PC-3 (cell line): ENCODE measurements at regions not wholly inside any gene's neighbourhood (a gene's known extent, or its start where the extent isn't known, plus 50 kb on each side); places are given as distances from the start of the nearest gene placed in this dataset.
A peak's percentile ranks its signal among the peaks of the same experiment; 100 is the strongest.

ENCODE experiments used
- ATAC-seq: fragments of 200-7000 bp; cut with Tn5 transposase; 2 replicates; pipeline ENCODE4 v1.9.1; 2020; ENCODE audit warnings: mild to moderate bottlenecking, moderate library complexity
- BruUV-seq: library from RNA; stranded (reverse); fragments of 400-500 nt; replicated peaks from 2 replicates; lab custom pipeline; 2021; lab: Mats Ljungman, UMichigan
- CTCF ChIA-PET: fragments of 300-600 bp; sonication (Branson Sonifier 250); formaldehyde crosslinking; loops from one replicate; lab custom pipeline; 2022; ENCODE audit warnings: antibody characterized with exemption; lab: Charles Lee
- POLR2A ChIA-PET: fragments of 300-600 bp; sonication (Branson Sonifier 250); formaldehyde crosslinking; loops from one replicate; lab custom pipeline; 2022; ENCODE audit warnings: antibody characterized with exemption; ENCODE audit not compliant: unreplicated experiment; lab: Charles Lee
- DNase-seq: peaks from one replicate; pipeline ENCODE4 v3.0.0-alpha.2; 2015
- H2AFZ ChIP-seq: fragments of 300-600 bp; sonication (generic); 2 replicates; pipeline ENCODE4 v1.6.0; 2016; ENCODE audit warnings: antibody characterized with exemption, low read length
- H3F3A ChIP-seq: fragments of 300-600 bp; sonication (generic); one replicate; pipeline ENCODE4 v1.6.0; 2017; ENCODE audit warnings: antibody characterized with exemption, low read length, control low read depth, mild to moderate bottlenecking; ENCODE audit not compliant: unreplicated experiment
- H3K27ac ChIP-seq: fragments of 300-600 bp; sonication (generic); 2 replicates; pipeline ENCODE4 v1.5.1; 2016; ENCODE audit warnings: mild to moderate bottlenecking, low read length
- H3K27me3 ChIP-seq: fragments of 300-600 bp; sonication (generic); 2 replicates; pipeline ENCODE4 v1.6.1; 2016; ENCODE audit warnings: low read length, mixed read lengths
- H3K36me3 ChIP-seq: fragments of 300-600 bp; sonication (generic); 2 replicates; pipeline ENCODE4 v1.6.1; 2016; ENCODE audit warnings: low read depth, mixed run types, low read length, mixed read lengths
- H3K4me1 ChIP-seq: fragments of 300-600 bp; sonication (generic); 2 replicates; pipeline ENCODE4 v1.5.1; 2016; ENCODE audit warnings: low read length; ENCODE audit not compliant: insufficient read depth
- H3K4me2 ChIP-seq: fragments of 300-600 bp; sonication (generic); 2 replicates; pipeline ENCODE4 v1.6.0; 2016; ENCODE audit warnings: low read length
- H3K4me3 ChIP-seq: fragments of 300-600 bp; sonication (generic); 2 replicates; pipeline ENCODE4 v1.5.1; 2016; ENCODE audit warnings: mild to moderate bottlenecking, low read length, mixed read lengths
- H3K79me2 ChIP-seq: fragments of 300-600 bp; sonication (generic); 2 replicates; pipeline ENCODE4 v1.6.1; 2017; ENCODE audit warnings: low read length, mixed read lengths
- H3K9ac ChIP-seq: fragments of 300-600 bp; sonication (generic); 2 replicates; pipeline ENCODE4 v1.6.0; 2016; ENCODE audit warnings: mild to moderate bottlenecking, low read length
- H3K9me2 ChIP-seq: fragments of 300-600 bp; sonication (generic); replicated peaks from 2 replicates; pipeline ENCODE4 v1.6.1; 2016; ENCODE audit warnings: mixed run types, low read length, mixed read lengths
- H3K9me3 ChIP-seq: fragments of 300-600 bp; sonication (generic); 2 replicates; pipeline ENCODE4 v1.6.1; 2016; ENCODE audit warnings: low read length, mixed read lengths
- H4K20me1 ChIP-seq: fragments of 300-600 bp; sonication (generic); 2 replicates; pipeline ENCODE4 v1.6.1; 2016; ENCODE audit warnings: low read length, mixed read lengths
- CTCF ChIP-seq: fragments of 300-600 bp; sonication (generic); conservative IDR thresholded peaks from 2 replicates; pipeline ENCODE4 v1.5.1; 2017; ENCODE audit warnings: antibody characterized with exemption, low read depth, mild to moderate bottlenecking, low read length
- EZH2 ChIP-seq: fragments of 300-600 bp; sonication (generic); IDR thresholded peaks from one replicate; pipeline ENCODE4 v1.6.1; 2017; ENCODE audit warnings: antibody characterized with exemption, mild to moderate bottlenecking, low read length; ENCODE audit not compliant: unreplicated experiment
- EZH2phosphoT487 ChIP-seq: fragments of 300-600 bp; sonication (generic); IDR thresholded peaks from 2 replicates; pipeline ENCODE4 v1.6.1; 2018; ENCODE audit warnings: mild to moderate bottlenecking, antibody characterized with exemption, low read length, borderline replicate concordance
- intact Hi-C: fragments of 100-400 bp; cut with micrococcal nuclease; formaldehyde crosslinking; loops from 2 replicates; pipeline ENCODE4 v1.9.0; 2023

- TF ChIP-seq CTCF (no peak), EZH2 (no peak), EZH2phosphoT487 (no peak)
- no peak overlapping the region for H3K9ac ChIP-seq
- 0 out of 2 replicates have a peak overlapping the region, but pooled peaks have one; percentile 4 for H2AFZ ChIP-seq
- H3K4me3 ChIP-seq: no peak overlapping the region
- H3F3A ChIP-seq: peaks cover 5% of the 10 kb centered on the region
- H3K4me1 ChIP-seq: peaks cover 49% of the 10 kb centered on the region
- peak overlapping the region; percentile 29; the same call in 1 of the 2 replicates for H3K27ac ChIP-seq
- DNase-seq (no peak), ATAC-seq (no peak)
- ChIA-PET POLR2A (no interaction called here), CTCF (no interaction called here)
- H3K9me2 ChIP-seq: no peaks in the 10 kb centered on the region
- no peaks in the 10 kb centered on the region for H3K36me3 ChIP-seq
- no peaks in the 10 kb centered on the region for H3K27me3 ChIP-seq
- no peaks in the 10 kb centered on the region for H4K20me1 ChIP-seq
- peak overlapping the region; percentile 56 for H3K4me2 ChIP-seq
- intact Hi-C loops: no loop called here
- BruUV-seq: no TSS peak
- H3K9me3 ChIP-seq: no peaks in the 10 kb centered on the region
- no peaks in the 10 kb centered on the region for H3K79me2 ChIP-seq
These were observed 71.1 kb upstream of the F3 start for GRCh38 chr1:94612525-94613204.

- intact Hi-C loops: no loop called here
- Histone ChIP-seq H3K4me3 (no peak overlapping the region), H3F3A (peaks cover 5% of the 10 kb centered on the region), H3K27ac (peak overlapping the region; percentile 29; the same call in 1 of the 2 replicates), H3K9me3 (no peaks in the 10 kb centered on the region), H3K4me2 (peak overlapping the region; percentile 56), H2AFZ (no peak overlapping the region), H4K20me1 (no peaks in the 10 kb centered on the region), H3K27me3 (no peaks in the 10 kb centered on the region), H3K4me1 (peaks cover 49% of the 10 kb centered on the region), H3K36me3 (no peaks in the 10 kb centered on the region), H3K9me2 (no peaks in the 10 kb centered on the region), H3K79me2 (no peaks in the 10 kb centered on the region), H3K9ac (no peak overlapping the region)
- DNase-seq (peak; percentile 69), ATAC-seq (peak; percentile 91)
- ChIA-PET CTCF (no interaction called here), POLR2A (no interaction called here)
- TF ChIP-seq CTCF (no peak), EZH2 (no peak), EZH2phosphoT487 (no peak)
- no TSS peak for BruUV-seq
These were observed 70.3 kb upstream of the F3 start for GRCh38 chr1:94611681-94612475.
